Keratinocyte (primary cell): ENCODE measurements at regions not wholly inside any gene's neighbourhood (a gene's known extent, or its start where the extent isn't known, plus 50 kb on each side); places are given as distances from the start of the nearest gene placed in this dataset.
"Not testable (repeated sequence)": the region's sequence is repeated elsewhere in the genome, so short reads cannot be mapped to it uniquely, and the experiment has no call there.

ENCODE experiments used
- DNase-seq: peaks from one replicate; pipeline ENCODE4 v3.0.0-alpha.2; 2011; ENCODE audit warnings: low read depth, missing footprints, low spot score
- FAIRE-seq: peaks from 2 replicates; lab custom pipeline; 2011; peaks lifted over from hg19 to GRCh38; lab: Jason Lieb, UNC
- H2AFZ ChIP-seq: 2 replicates; pipeline ENCODE4 v1.6.0; 2012; ENCODE audit warnings: low read length, control low read depth, inconsistent platforms; ENCODE audit not compliant: control insufficient read depth
- H3K27ac ChIP-seq: 2 replicates; pipeline ENCODE4 v1.5.1; 2011; ENCODE audit warnings: low read length; ENCODE audit not compliant: control insufficient read depth, insufficient read depth
- H3K27me3 ChIP-seq: 3 replicates; pipeline ENCODE4 v1.6.0; 2011; ENCODE audit warnings: low read length; ENCODE audit not compliant: control insufficient read depth, insufficient read depth; ENCODE audit errors: extremely low read depth
- H3K36me3 ChIP-seq, 2 experiments: 2 replicates in 1 of 2; 3 replicates in 1 of 2; pipeline ENCODE4 v1.5.1; 2011; ENCODE audit warnings: low read length in 2 of 2, mild to moderate bottlenecking in 1 of 2; ENCODE audit not compliant: control insufficient read depth in 2 of 2, insufficient read depth in 2 of 2; ENCODE audit errors: extremely low read depth in 1 of 2
- H3K4me1 ChIP-seq: 3 replicates; pipeline ENCODE4 v1.5.1; 2011; ENCODE audit warnings: low read length; ENCODE audit not compliant: control insufficient read depth, insufficient read depth; ENCODE audit errors: extremely low read depth
- H3K4me2 ChIP-seq: 3 replicates; pipeline ENCODE4 v1.6.0; 2011; ENCODE audit warnings: low read depth, low read length; ENCODE audit not compliant: control insufficient read depth, insufficient read depth; ENCODE audit errors: extremely low read depth
- H3K4me3 ChIP-seq, 3 experiments: fragments of 200-600 bp in 1 of 3; sonication (generic) in 1 of 3; 2 replicates in 2 of 3; 3 replicates in 1 of 3; pipeline ENCODE4 v1.5.1; 2011 to 2016; ENCODE audit warnings: low read length in 3 of 3, mild to moderate bottlenecking in 3 of 3, control low read depth in 2 of 3, inconsistent platforms in 1 of 3, low read depth in 1 of 3, mixed read lengths in 1 of 3, mixed run types in 1 of 3, moderate library complexity in 1 of 3; ENCODE audit not compliant: control insufficient read depth in 2 of 3, insufficient read depth in 2 of 3; ENCODE audit errors: extremely low read depth in 1 of 3
- H3K79me2 ChIP-seq: 2 replicates; pipeline ENCODE4 v1.6.0; 2012; ENCODE audit warnings: low read length; ENCODE audit not compliant: control insufficient read depth, insufficient read depth
- H3K9ac ChIP-seq: 3 replicates; pipeline ENCODE4 v1.6.0; 2011; ENCODE audit warnings: low read length; ENCODE audit not compliant: control insufficient read depth, insufficient read depth; ENCODE audit errors: extremely low read depth
- H3K9me1 ChIP-seq: 3 replicates; pipeline ENCODE4 v1.6.0; 2011; ENCODE audit warnings: low read length; ENCODE audit not compliant: control insufficient read depth, insufficient read depth; ENCODE audit errors: extremely low read depth
- H3K9me3 ChIP-seq: 2 replicates; pipeline ENCODE4 v1.5.1; 2012; ENCODE audit warnings: low read depth, low read length; ENCODE audit not compliant: control insufficient read depth
- H4K20me1 ChIP-seq: 3 replicates; pipeline ENCODE4 v1.6.0; 2011; ENCODE audit warnings: low read length; ENCODE audit not compliant: control insufficient read depth, insufficient read depth; ENCODE audit errors: extremely low read depth
- EZH2 ChIP-seq: IDR thresholded peaks from one replicate; pipeline ENCODE4 v1.6.1; 2012; ENCODE audit warnings: inconsistent platforms, mild to moderate bottlenecking, low read length, moderate library complexity
- dilution Hi-C: fragments of 300-500 bp; cut with MboI; formaldehyde crosslinking; loops from one replicate; pipeline ENCODE4 v1.7.0; 2020; ENCODE audit warnings: low sequenced_read_pairs; ENCODE audit not compliant: extremely low pct_ligation_motif_present
- TF ChIP-seq, protein P1 (sequence below), 3 experiments: IDR thresholded peaks in 1 of 3; conservative IDR thresholded peaks in 1 of 3; optimal IDR thresholded peaks in 1 of 3; 2 replicates in 2 of 3; 3 replicates in 1 of 3; pipeline versions ENCODE3 to v1.5.1; 2011; ENCODE audit warnings: low read length in 3 of 3, mild to moderate bottlenecking in 3 of 3, moderate library complexity in 2 of 3, control low read depth in 1 of 3, inconsistent platforms in 1 of 3; ENCODE audit not compliant: insufficient read depth in 2 of 3; ENCODE audit errors: extremely low read depth in 1 of 3

DNA sequence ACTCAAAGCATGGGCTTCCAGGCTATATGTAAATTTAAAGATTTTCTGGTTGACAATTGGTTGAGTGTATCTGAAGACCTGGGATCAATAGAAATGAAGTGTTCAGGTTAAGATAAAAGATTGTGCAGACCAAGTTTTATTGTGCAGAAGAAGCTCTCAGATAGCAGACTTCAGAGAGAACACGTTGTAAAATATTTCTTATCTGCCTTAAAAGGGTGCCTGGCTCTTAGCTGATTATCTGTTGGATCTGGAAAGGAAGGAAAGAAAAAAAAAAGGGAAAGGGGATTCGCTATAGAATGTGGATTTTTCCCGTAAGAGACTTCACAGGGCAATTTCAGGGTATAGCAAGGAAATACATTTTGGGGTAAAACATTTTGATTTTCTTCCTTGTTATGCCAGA lies 523.2 kb downstream of the EDEM1 start:
- Histone ChIP-seq H2AFZ (no peak overlapping the region), H4K20me1 (no peaks in the 10 kb centered on the region), H3K36me3 (no peaks in the 10 kb centered on the region), H3K4me2 (no peak overlapping the region), H3K9ac (no peak overlapping the region), H3K9me1 (no peaks in the 10 kb centered on the region), H3K79me2 (no peaks in the 10 kb centered on the region), H3K27ac (no peak overlapping the region), H3K4me1 (no peaks in the 10 kb centered on the region), H3K9me3 (no peaks in the 10 kb centered on the region), H3K27me3 (no peaks in the 10 kb centered on the region), H3K4me3 (no peak overlapping the region)
- DNase-seq (no peak), FAIRE-seq (no peak)
- TF ChIP-seq, protein P1, sequence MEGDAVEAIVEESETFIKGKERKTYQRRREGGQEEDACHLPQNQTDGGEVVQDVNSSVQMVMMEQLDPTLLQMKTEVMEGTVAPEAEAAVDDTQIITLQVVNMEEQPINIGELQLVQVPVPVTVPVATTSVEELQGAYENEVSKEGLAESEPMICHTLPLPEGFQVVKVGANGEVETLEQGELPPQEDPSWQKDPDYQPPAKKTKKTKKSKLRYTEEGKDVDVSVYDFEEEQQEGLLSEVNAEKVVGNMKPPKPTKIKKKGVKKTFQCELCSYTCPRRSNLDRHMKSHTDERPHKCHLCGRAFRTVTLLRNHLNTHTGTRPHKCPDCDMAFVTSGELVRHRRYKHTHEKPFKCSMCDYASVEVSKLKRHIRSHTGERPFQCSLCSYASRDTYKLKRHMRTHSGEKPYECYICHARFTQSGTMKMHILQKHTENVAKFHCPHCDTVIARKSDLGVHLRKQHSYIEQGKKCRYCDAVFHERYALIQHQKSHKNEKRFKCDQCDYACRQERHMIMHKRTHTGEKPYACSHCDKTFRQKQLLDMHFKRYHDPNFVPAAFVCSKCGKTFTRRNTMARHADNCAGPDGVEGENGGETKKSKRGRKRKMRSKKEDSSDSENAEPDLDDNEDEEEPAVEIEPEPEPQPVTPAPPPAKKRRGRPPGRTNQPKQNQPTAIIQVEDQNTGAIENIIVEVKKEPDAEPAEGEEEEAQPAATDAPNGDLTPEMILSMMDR (optimal IDR thresholded peaks at IDR 0.05 in 1 of 3, IDR thresholded peaks at IDR 0.05 in 1 of 3, conservative IDR thresholded peaks at IDR 0.05 in 1 of 3; ENCODE audit: extremely low read depth in 1 of 3, insufficient read depth in 2 of 3, low read length in 3 of 3) = no peak
- no peak for TF ChIP-seq EZH2
- dilution Hi-C loops = no loop called here

DNA sequence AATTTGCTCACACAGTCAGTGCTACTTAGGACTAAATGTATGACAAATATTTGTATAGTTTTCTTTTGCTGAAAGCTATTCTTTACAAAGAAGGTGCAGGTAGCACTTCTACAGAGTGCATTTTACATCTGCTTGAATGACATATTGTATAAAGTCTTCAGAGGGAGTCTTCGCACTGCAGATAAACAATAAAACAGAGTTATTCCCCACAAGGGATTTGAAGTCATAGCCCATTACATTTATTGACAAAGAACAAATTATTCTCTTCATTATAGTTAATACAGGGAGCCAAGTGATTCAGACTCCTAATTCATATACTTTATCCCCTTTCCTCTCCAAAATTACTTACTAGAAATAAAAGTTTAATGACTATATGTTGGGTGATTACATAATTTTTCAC lies 529.7 kb downstream of the EDEM1 start:
- Histone ChIP-seq H3K79me2 (no peaks in the 10 kb centered on the region), H4K20me1 (no peaks in the 10 kb centered on the region), H3K9ac (no peak overlapping the region), H3K27me3 (no peaks in the 10 kb centered on the region), H3K36me3 (no peaks in the 10 kb centered on the region), H3K9me3 (no peaks in the 10 kb centered on the region), H3K4me3 (no peak overlapping the region), H3K27ac (no peak overlapping the region), H3K4me2 (no peak overlapping the region), H3K9me1 (no peaks in the 10 kb centered on the region), H2AFZ (no peak overlapping the region), H3K4me1 (no peaks in the 10 kb centered on the region)
- dilution Hi-C loops = no loop called here
- no peak for DNase-seq
- no peak for FAIRE-seq
- no peak for TF ChIP-seq EZH2
- TF ChIP-seq, protein P1 (optimal IDR thresholded peaks at IDR 0.05 in 1 of 3, IDR thresholded peaks at IDR 0.05 in 1 of 3, conservative IDR thresholded peaks at IDR 0.05 in 1 of 3; ENCODE audit: extremely low read depth in 1 of 3, insufficient read depth in 2 of 3, low read length in 3 of 3) = no peak

DNA sequence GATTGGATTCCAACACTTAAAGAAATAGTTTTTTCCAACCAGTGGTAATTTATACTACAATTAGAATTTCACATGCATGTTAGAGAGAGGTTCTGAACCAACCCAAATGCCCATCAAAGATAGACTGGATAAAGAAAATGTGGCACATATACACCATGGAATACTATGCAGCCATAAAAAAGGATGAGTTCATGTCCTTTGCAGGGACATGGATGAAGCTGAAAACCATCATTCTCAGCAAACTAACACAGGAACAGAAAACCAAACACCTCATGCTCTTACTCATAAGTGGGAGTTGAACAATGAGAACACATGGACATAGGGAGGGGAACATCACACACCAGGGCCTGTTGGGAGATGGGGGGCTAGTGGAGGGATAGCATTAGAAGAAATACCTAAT lies 532.2 kb downstream of the EDEM1 start:
- dilution Hi-C loops, FAIRE-seq, H3K4me3 ChIP-seq, H3K79me2 ChIP-seq, H3K9me3 ChIP-seq, H3K9me1 ChIP-seq, H3K4me2 ChIP-seq, H3K4me1 ChIP-seq, DNase-seq, H3K9ac ChIP-seq, H3K27ac ChIP-seq, H4K20me1 ChIP-seq, H3K36me3 ChIP-seq, H3K27me3 ChIP-seq, H2AFZ ChIP-seq: not testable (repeated sequence)
